ENCODE measurements at regions not wholly inside any gene's neighbourhood (a gene's known extent, or its start where the extent isn't known, plus 50 kb on each side); places are given as distances from the start of the nearest gene placed in this dataset.
"Not testable (repeated sequence)": the region's sequence is repeated elsewhere in the genome, so short reads cannot be mapped to it uniquely, and the experiment has no call there.

GRCh38 chr11:97614606-97615005, 1224.8 kb downstream of the JRKL start:
- DNase-seq, result no peak

- DNase-seq, result no peak
Observed at GRCh38 chr11:97615546-97615945, 1225.7 kb downstream of the JRKL start.

- DNase-seq, result no peak
Observed at GRCh38 chr11:97617031-97617430, 1227.2 kb downstream of the JRKL start.

GRCh38 chr11:97620007-97620406, 1230.2 kb downstream of the JRKL start:
- DNase-seq, result no peak

- no peak for DNase-seq
Observed at GRCh38 chr11:97621282-97621681, 1231.5 kb downstream of the JRKL start.

- DNase-seq, result no peak
Observed at GRCh38 chr11:97622795-97623194, 1233.0 kb downstream of the JRKL start.

- not testable (repeated sequence) for DNase-seq
Observed at GRCh38 chr11:97636741-97637140, 1246.9 kb downstream of the JRKL start.

GRCh38 chr11:97637701-97638100, 1247.9 kb downstream of the JRKL start:
- no peak for DNase-seq

GRCh38 chr11:97638641-97639224, 1248.9 kb downstream of the JRKL start:
- DNase-seq, result no peak

- DNase-seq, result no peak
Observed at GRCh38 chr11:97641988-97642387, 1252.2 kb downstream of the JRKL start.

- no peak for DNase-seq
Observed at GRCh38 chr11:97645736-97646135, 1255.9 kb downstream of the JRKL start.

- DNase-seq, result no peak
Observed at GRCh38 chr11:97656356-97656755, 1266.5 kb downstream of the JRKL start.

GRCh38 chr11:97657852-97658251, 1268.0 kb downstream of the JRKL start:
- no peak for DNase-seq

- DNase-seq, result no peak
Observed at GRCh38 chr11:97667057-97667456, 1277.2 kb downstream of the JRKL start.

- no peak for DNase-seq
Observed at GRCh38 chr11:97683733-97684132, 1293.9 kb downstream of the JRKL start.

GRCh38 chr11:97684486-97685439, 1295.0 kb downstream of the JRKL start:
- DNase-seq, result no peak

GRCh38 chr11:97685695-97686094, 1295.9 kb downstream of the JRKL start:
- DNase-seq, result no peak

- DNase-seq, result no peak
Observed at GRCh38 chr11:97687111-97687510, 1297.3 kb downstream of the JRKL start.

- no peak for DNase-seq
Observed at GRCh38 chr11:97691061-97691460, 1301.2 kb downstream of the JRKL start.

- DNase-seq, result no peak
Observed at GRCh38 chr11:97702951-97703350, 1313.1 kb downstream of the JRKL start.

GRCh38 chr11:97703851-97704250, 1314.0 kb downstream of the JRKL start:
- DNase-seq, result no peak

- peak in 1 of 2 experiments; percentile 56 for DNase-seq
Observed at GRCh38 chr11:97705441-97705840, 1315.3 kb upstream of the CNTN5 start.

GRCh38 chr11:97717922-97718321, 1302.8 kb upstream of the CNTN5 start:
- no peak for DNase-seq

GRCh38 chr11:97722065-97722464, 1298.7 kb upstream of the CNTN5 start:
- DNase-seq, result no peak
